Heart right ventricle (tissue), 16 donors: ENCODE measurements at regions not wholly inside any gene's neighbourhood (a gene's known extent, or its start where the extent isn't known, plus 50 kb on each side); places are given as distances from the start of the nearest gene placed in this dataset.
A peak's percentile ranks its signal among the peaks of the same experiment; 100 is the strongest.
"Not testable (repeated sequence)": the region's sequence is repeated elsewhere in the genome, so short reads cannot be mapped to it uniquely, and the experiment has no call there.

Source experiments
- ATAC-seq, 8 donors: fragments of 200-7000 bp; cut with Tn5 transposase; one replicate each; pipeline ENCODE4 v1.9.1; 2020; ENCODE audit warnings: mild to moderate bottlenecking in 8 of 8, moderate library complexity in 8 of 8, moderate number of reproducible peaks in 1 of 8
- DNase-seq, 2 donors: peaks; one replicate each; pipeline ENCODE4 v3.0.0-alpha.2; 2020
- H3K27ac ChIP-seq, 10 donors: fragments of 200-600 bp; sonication (generic) in 2 of 10; one replicate each; pipeline versions ENCODE4 v1.5.0 to v1.8.0; 2020 to 2022; ENCODE audit warnings: mild to moderate bottlenecking in 3 of 10
- H3K27me3 ChIP-seq, 7 donors: fragments of 200-600 bp; one replicate each; pipeline ENCODE4 v1.8.0; 2021 to 2022; ENCODE audit warnings: mild to moderate bottlenecking in 2 of 7
- H3K36me3 ChIP-seq, 9 donors: fragments of 200-600 bp; sonication (generic) in 1 of 9; one replicate each; pipeline versions ENCODE4 v1.5.0 to v1.8.0; 2020 to 2022; ENCODE audit warnings: mild to moderate bottlenecking in 2 of 9
- H3K4me1 ChIP-seq, 9 donors: fragments of 200-600 bp; sonication (generic) in 1 of 9; one replicate each; pipeline versions ENCODE4 v1.5.0 to v1.8.0; 2020 to 2022; ENCODE audit warnings: mild to moderate bottlenecking in 4 of 9
- H3K4me3 ChIP-seq, 10 donors: fragments of 200-600 bp; sonication (generic) in 2 of 10; one replicate each; pipeline versions ENCODE4 v1.5.0 to v1.8.0; 2020 to 2022; ENCODE audit warnings: mild to moderate bottlenecking in 7 of 10, moderate library complexity in 2 of 10
- H3K9me3 ChIP-seq, 11 donors: fragments of 200-600 bp in 10 of 11; sonication (generic) in 2 of 11; one replicate each; pipeline versions ENCODE4 v1.5.0 to v1.8.0; 2013 to 2022; ENCODE audit warnings: mild to moderate bottlenecking in 2 of 11, control low read depth in 1 of 11, moderate library complexity in 1 of 11
- WGBS, 2 donors: extraction: QIAGEN DNeasy Blood & Tissue Kit; methylation state at CpG; one replicate each; pipeline ENCODE4 v1.1.7; 2013; ENCODE audit warnings: inconsistent platforms in 1 of 2; 5-methylcytosine and 5-hydroxymethylcytosine counted together
- intact Hi-C, 10 donors: fragments of 100-400 bp; cut with DNase I; formaldehyde crosslinking; loops; one replicate each; pipeline versions ENCODE4 v1.11.1 to v1.14.2; 2022
- TF ChIP-seq, protein P1 (sequence below), 9 donors: fragments of 200-600 bp; sonication (generic) in 2 of 9; IDR thresholded peaks; one replicate each; pipeline versions ENCODE4 v1.5.0 to v1.8.0; 2021 to 2022; ENCODE audit warnings: antibody characterized with exemption in 9 of 9, mild to moderate bottlenecking in 5 of 9, moderate library complexity in 1 of 9
- donor health status: Arrhythmogenic right ventricular cardiomyopathy.
- donor health status: ischemic (EF 13 %, LVEDD 7.1; RV severe dilation, severe dysfunction).
- donor health status: healthy with polysubstance abuse.
- donor health status: DM: no; HTN: yes; CAD: no.
- donor health status: DM: no; HTN: no; CAD: no.
- donor health status: ischemic (EF 25% LVEDD 6.9; RV normal size, moderate dysfunction).
- donor health status: ischemic (EF 25% LVEDD 5.7; RV mildly dilated, moderate dysfunction).
- donor health status: healthy.
- donor health status: DM: yes; HTN: yes; CAD: no.
- donor health status: Ischemic cardiomyopathy.
- donor health status: ischemic (EF 35%, LVEDD 5.7; RV mildly dilated, moderate dysfunction).
- donor health status: nonischemic (EF 11% LVEDD 7.7; RV severe dilation, severe dysfunction).
- donor health status: DM: yes; HTN: yes; CAD: no.
- donor health status: PGD.
- donor health status: ischemic (EF 29% LVEDD 5.4; RV normal size, mild dysfunction).
- donor health status: nonischemic (EF 23%, LVEDD 6.1; RV moderate dilation, normal function).

DNA sequence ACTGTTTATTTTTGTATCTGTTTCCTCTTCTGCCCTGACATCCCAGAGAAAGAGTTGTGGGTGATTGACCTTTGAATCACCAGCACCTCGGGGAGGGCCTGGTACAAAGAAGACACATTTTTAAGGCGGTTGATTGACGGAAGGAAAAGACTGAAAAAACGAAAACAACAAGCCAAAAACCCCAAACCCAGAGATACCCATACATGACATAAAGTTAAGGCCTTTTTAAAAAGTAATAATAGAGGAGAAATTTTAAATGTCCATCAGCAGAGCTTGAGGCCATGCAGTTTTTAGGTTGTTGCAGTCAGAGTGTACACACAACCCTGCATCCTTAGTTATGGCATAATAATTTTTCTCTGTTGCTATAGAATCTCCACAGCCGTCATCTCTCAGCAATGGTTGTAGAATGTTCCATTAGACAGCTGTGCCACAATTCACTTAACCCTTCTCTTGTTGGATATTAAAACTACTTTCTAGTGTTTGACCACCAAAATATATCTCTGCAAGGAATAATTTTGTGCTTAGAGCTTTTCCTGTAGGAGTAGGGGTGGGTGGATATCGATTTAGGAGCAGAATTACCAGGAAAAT lies 110.2 kb downstream of the GNL3L start:
- peaks cover 0 to 2% (median 0%) of the 10 kb centered on the region in 11 donors for H3K9me3 ChIP-seq
- no peaks in the 10 kb centered on the region for H3K36me3 ChIP-seq
- ATAC-seq, result no peak
- H3K27me3 ChIP-seq, result peaks cover 0 to 4% (median 0%) of the 10 kb centered on the region in 7 donors
- TF ChIP-seq, protein P1, sequence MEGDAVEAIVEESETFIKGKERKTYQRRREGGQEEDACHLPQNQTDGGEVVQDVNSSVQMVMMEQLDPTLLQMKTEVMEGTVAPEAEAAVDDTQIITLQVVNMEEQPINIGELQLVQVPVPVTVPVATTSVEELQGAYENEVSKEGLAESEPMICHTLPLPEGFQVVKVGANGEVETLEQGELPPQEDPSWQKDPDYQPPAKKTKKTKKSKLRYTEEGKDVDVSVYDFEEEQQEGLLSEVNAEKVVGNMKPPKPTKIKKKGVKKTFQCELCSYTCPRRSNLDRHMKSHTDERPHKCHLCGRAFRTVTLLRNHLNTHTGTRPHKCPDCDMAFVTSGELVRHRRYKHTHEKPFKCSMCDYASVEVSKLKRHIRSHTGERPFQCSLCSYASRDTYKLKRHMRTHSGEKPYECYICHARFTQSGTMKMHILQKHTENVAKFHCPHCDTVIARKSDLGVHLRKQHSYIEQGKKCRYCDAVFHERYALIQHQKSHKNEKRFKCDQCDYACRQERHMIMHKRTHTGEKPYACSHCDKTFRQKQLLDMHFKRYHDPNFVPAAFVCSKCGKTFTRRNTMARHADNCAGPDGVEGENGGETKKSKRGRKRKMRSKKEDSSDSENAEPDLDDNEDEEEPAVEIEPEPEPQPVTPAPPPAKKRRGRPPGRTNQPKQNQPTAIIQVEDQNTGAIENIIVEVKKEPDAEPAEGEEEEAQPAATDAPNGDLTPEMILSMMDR (IDR thresholded peaks at IDR 0.05), result peak in 1 of 9 donors; percentile 4
- H3K27ac ChIP-seq, result peak overlapping the region; percentile 78 to 94 (median 90)
- peaks cover 0 to 16% (median 4%) of the 10 kb centered on the region in 9 donors for H3K4me1 ChIP-seq
- 34 to 42% methylated on average over 6 of the region's 6 CpGs for WGBS, 2 donors
- DNase-seq, result no peak
- intact Hi-C loops, result loop anchor here in 3 of 10 donors (5.0 to 10.0 kb wide), 2 partner anchors 165 to 417 kb away; partner anchors contain the start of gene MAGED2 (in 2 of the 3)
- H3K4me3 ChIP-seq, result peak overlapping the region in 9 of 10 donors; percentile 23 to 59 (median 53)

- H3K36me3 ChIP-seq, result no peaks in the 10 kb centered on the region
- WGBS, 2 donors, result 56 to 66% methylated on average over 8 of the region's 8 CpGs
Measured at GRCh38 chrX:54640736-54641135, 110.7 kb downstream of the GNL3L start.

GRCh38 chrX:54641530-54641929 lies 111.5 kb downstream of the GNL3L start:
- intact Hi-C loops, result loop anchor here in 3 of 10 donors (5.0 to 10.0 kb wide), 2 partner anchors 163 to 416 kb away; partner anchors contain the start of gene MAGED2 (in 2 of the 3)
- Histone ChIP-seq H3K4me3 (no peak overlapping the region), H3K36me3 (no peaks in the 10 kb centered on the region), H3K27me3 (peaks cover 0 to 4% (median 0%) of the 10 kb centered on the region in 7 donors), H3K9me3 (no peaks in the 10 kb centered on the region), H3K27ac (peak overlapping the region in 1 of 10 donors; percentile 81), H3K4me1 (peaks cover 0 to 16% (median 4%) of the 10 kb centered on the region in 9 donors)
- TF ChIP-seq, protein P1 (IDR thresholded peaks at IDR 0.05), result no peak
- DNase-seq (no peak), ATAC-seq (no peak)

More at GRCh38 chrX:54640736-54641135, 110.7 kb downstream of the GNL3L start:
- peaks cover 0 to 16% (median 4%) of the 10 kb centered on the region in 9 donors for H3K4me1 ChIP-seq
- intact Hi-C loops, result loop anchor here in 3 of 10 donors (5.0 to 10.0 kb wide), 2 partner anchors 164 to 417 kb away; partner anchors contain the start of gene MAGED2 (in 2 of the 3)
- H3K27me3 ChIP-seq, result peaks cover 0 to 4% (median 0%) of the 10 kb centered on the region in 7 donors
- ATAC-seq (no peak), DNase-seq (no peak)
- no peak overlapping the region for H3K4me3 ChIP-seq
- peak overlapping the region in 9 of 10 donors; percentile 78 to 94 (median 92) for H3K27ac ChIP-seq
- peaks cover 0 to under 1% (median 0%) of the 10 kb centered on the region in 11 donors for H3K9me3 ChIP-seq
- TF ChIP-seq, protein P1 (IDR thresholded peaks at IDR 0.05), result no peak

- ATAC-seq, result not testable (repeated sequence)
- intact Hi-C loops, result loop anchor here in 2 of 10 donors (10.0 kb wide), 1 partner anchor 157 kb away; the partner anchor contains the start of gene MAGED2 (in 2 of the 2)
- 97 to 100% methylated on average over 4 of the region's 4 CpGs for WGBS, 2 donors
Measured at GRCh38 chrX:54647607-54648006, 117.6 kb downstream of the GNL3L start.

DNA sequence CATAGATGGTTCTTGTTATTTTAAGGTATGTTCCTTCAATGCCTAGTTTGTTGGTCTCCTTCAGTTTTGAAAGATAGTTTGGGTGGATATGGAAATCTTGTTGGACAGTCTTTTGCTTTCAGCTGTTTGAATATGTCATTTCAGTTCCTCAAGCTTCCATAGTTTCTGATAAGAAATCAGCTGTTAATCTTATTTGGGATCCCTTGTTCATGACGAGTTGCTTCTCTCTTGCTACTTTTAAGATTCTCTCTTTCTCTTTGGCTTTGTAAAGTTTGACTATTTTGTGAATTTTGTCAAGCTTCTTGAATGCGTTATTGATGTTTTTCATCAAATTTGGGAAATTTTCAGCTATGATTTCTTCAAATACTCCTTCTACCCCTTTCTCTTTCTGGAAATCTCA lies 129.5 kb downstream of the GNL3L start:
- H3K4me3 ChIP-seq, result no peak overlapping the region
- no peaks in the 10 kb centered on the region for H3K36me3 ChIP-seq
- H3K9me3 ChIP-seq, result peaks cover 0 to 27% (median 6%) of the 10 kb centered on the region in 11 donors
- TF ChIP-seq, protein P1 (IDR thresholded peaks at IDR 0.05), result no peak
- no peaks in the 10 kb centered on the region for H3K4me1 ChIP-seq
- ATAC-seq, result no peak
- intact Hi-C loops, result no loop called here
- H3K27me3 ChIP-seq, result no peaks in the 10 kb centered on the region
- H3K27ac ChIP-seq, result no peak overlapping the region
- WGBS, 2 donors, result 83% methylated on average over 2 of the region's 2 CpGs
- DNase-seq, result no peak

More at GRCh38 chrX:54647607-54648006, 117.6 kb downstream of the GNL3L start:
- H3K36me3 ChIP-seq, H3K27ac ChIP-seq, H3K4me3 ChIP-seq, H3K4me1 ChIP-seq, DNase-seq: not testable (repeated sequence)
- peaks cover 0 to 13% (median 0%) of the 10 kb centered on the region in 11 donors for H3K9me3 ChIP-seq
- peaks cover 0 to 11% (median 0%) of the 10 kb centered on the region in 7 donors for H3K27me3 ChIP-seq
